A549 (cell line): ENCODE measurements at regions not wholly inside any gene's neighbourhood (a gene's known extent, or its start where the extent isn't known, plus 50 kb on each side); places are given as distances from the start of the nearest gene placed in this dataset.

ENCODE experiments used
- CTCF ChIP-seq: fragments of >200 bp; sonication (Bioruptor Twin); formaldehyde crosslinking; IDR thresholded peaks from 3 replicates; pipeline ENCODE4 v1.5.1; 2016
- EP300 ChIP-seq, 2 experiments: fragments of >200 bp; sonication (Bioruptor Twin); formaldehyde crosslinking; IDR thresholded peaks; 2 replicates in 1 of 2; 3 replicates in 1 of 2; pipeline ENCODE4 v1.6.1; 2016 to 2017
- MYC ChIP-seq: IDR thresholded peaks from 2 replicates; pipeline ENCODE4 v1.6.1; 2012; ENCODE audit warnings: mild to moderate bottlenecking, inconsistent platforms, low read length, improper control_type of control experiment, borderline replicate concordance
- POLR2A ChIP-seq: IDR thresholded peaks from 2 replicates; pipeline ENCODE4 v1.6.1; 2012; ENCODE audit warnings: mild to moderate bottlenecking, low read length

DNA sequence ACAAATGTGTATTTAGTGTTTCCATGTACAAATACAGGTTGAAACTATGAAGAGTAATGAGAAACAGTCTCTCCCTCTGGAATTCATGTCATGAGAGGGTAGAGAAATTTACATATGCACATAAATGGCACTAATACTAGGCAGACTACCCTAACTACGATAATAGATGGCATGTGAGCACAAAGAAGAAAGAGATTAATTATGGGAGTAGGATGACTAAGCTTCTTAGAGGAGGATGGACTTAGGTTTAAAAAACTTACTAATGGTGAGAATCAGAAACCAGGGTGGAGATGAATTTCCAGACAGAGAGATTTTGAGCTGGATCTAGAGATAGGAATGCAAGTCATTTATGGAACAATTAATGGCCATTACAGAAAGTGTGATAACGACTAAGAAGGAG, 225.3 kb upstream of the HTR1E start:
- TF ChIP-seq EP300 (IDR thresholded peaks at IDR 0.05) (no peak), POLR2A (no peak), CTCF (no peak), MYC (no peak)
